B cell (primary cell): ENCODE measurements at regions not wholly inside any gene's neighbourhood (a gene's known extent, or its start where the extent isn't known, plus 50 kb on each side); places are given as distances from the start of the nearest gene placed in this dataset.

Experiments used
- ATAC-seq: fragments of 200-7000 bp; cut with Tn5 transposase; one replicate; pipeline ENCODE4 v1.10.0; 2021; ENCODE audit warnings: low read depth, mild to moderate bottlenecking, moderate number of reproducible peaks, moderate library complexity
- CTCF ChIA-PET: fragments of 350-600 bp; sonication (Branson Sonifier 250); formaldehyde crosslinking; loops from one replicate; lab custom pipeline; 2021; ENCODE audit warnings: antibody characterized with exemption, inconsistent platforms; lab: Charles Lee
- POLR2A ChIA-PET: fragments of 350-600 bp; sonication (Branson Sonifier 250); formaldehyde crosslinking; loops from one replicate; lab custom pipeline; 2021; ENCODE audit warnings: antibody characterized with exemption; lab: Charles Lee
- DNase-seq: peaks from one replicate; pipeline ENCODE4 v3.0.0; 2013
- H2AFZ ChIP-seq: 2 replicates; pipeline ENCODE4 v1.6.1; 2012; ENCODE audit warnings: mild to moderate bottlenecking, low read depth, low read length; ENCODE audit not compliant: insufficient read depth, poor library complexity, severe bottlenecking
- H3K27ac ChIP-seq, 2 donors: 1 replicate in 1 of 2; 2 replicates in 1 of 2; pipeline ENCODE4 v1.5.1; 2012 to 2013; ENCODE audit warnings: low read length in 2 of 2, mild to moderate bottlenecking in 2 of 2, moderate library complexity in 1 of 2
- H3K27me3 ChIP-seq, 4 experiments: fragments of 200-600 bp in 1 of 4; sonication (generic) in 1 of 4; replicated peaks in 1 of 4; 1 replicate in 2 of 4; 2 replicates in 2 of 4; pipeline versions ENCODE4 v1.6.1 to v1.7.0; 2013 to 2016; ENCODE audit warnings: low read length in 3 of 4, mild to moderate bottlenecking in 2 of 4, mixed read lengths in 1 of 4, moderate library complexity in 1 of 4; ENCODE audit not compliant: insufficient read depth in 4 of 4, control insufficient read depth in 3 of 4; ENCODE audit errors: control extremely low read depth in 1 of 4
- H3K36me3 ChIP-seq, 2 experiments: replicated peaks in 1 of 2; 1 replicate in 1 of 2; 2 replicates in 1 of 2; pipeline versions ENCODE4 v1.6.1 to v1.7.1; 2013; ENCODE audit warnings: low read length in 1 of 2; ENCODE audit not compliant: insufficient read depth in 2 of 2, control insufficient read depth in 1 of 2; ENCODE audit errors: control extremely low read depth in 1 of 2, extremely low read depth in 1 of 2
- H3K4me1 ChIP-seq, 2 donors: fragments of 200-600 bp in 1 of 2; sonication (generic) in 1 of 2; 1 replicate in 1 of 2; 2 replicates in 1 of 2; pipeline versions ENCODE4 v1.5.1 to v1.6.1; 2013 to 2017; ENCODE audit warnings: low read length in 2 of 2; ENCODE audit not compliant: control insufficient read depth in 2 of 2, insufficient read depth in 2 of 2
- H3K4me2 ChIP-seq: replicated peaks from 2 replicates; pipeline ENCODE3; 2012; ENCODE audit warnings: mild to moderate bottlenecking, low read depth, low read length; ENCODE audit not compliant: poor library complexity, severe bottlenecking
- H3K4me3 ChIP-seq, 5 experiments: fragments of 200-600 bp in 1 of 5; sonication (generic) in 1 of 5; 1 replicate in 3 of 5; 2 replicates in 2 of 5; pipeline versions ENCODE4 v1.5.1 to v1.7.0; 2011 to 2016; ENCODE audit warnings: low read length in 4 of 5, mild to moderate bottlenecking in 4 of 5, low read depth in 2 of 5, control low read depth in 1 of 5, moderate library complexity in 1 of 5; ENCODE audit not compliant: insufficient read depth in 1 of 5; ENCODE audit errors: control extremely low read depth in 1 of 5, extremely low read depth in 1 of 5
- H3K79me2 ChIP-seq: fragments of 200-600 bp; sonication (generic); one replicate; pipeline ENCODE4 v1.6.0; 2016; ENCODE audit warnings: low read length; ENCODE audit not compliant: control insufficient read depth, insufficient read depth
- H3K9ac ChIP-seq: fragments of 200-600 bp; sonication (generic); 2 replicates; pipeline ENCODE4 v1.6.1; 2017; ENCODE audit warnings: mild to moderate bottlenecking, low read length, moderate library complexity
- H3K9me3 ChIP-seq, 3 donors: one replicate each; pipeline versions ENCODE4 v1.6.1 to v1.7.1; 2013; ENCODE audit warnings: low read length in 2 of 3; ENCODE audit not compliant: control insufficient read depth in 2 of 3, insufficient read depth in 1 of 3; ENCODE audit errors: control extremely low read depth in 1 of 3
- H4K20me1 ChIP-seq: 2 replicates; pipeline ENCODE4 v1.6.0; 2012; ENCODE audit warnings: mild to moderate bottlenecking, low read length; ENCODE audit not compliant: insufficient read depth, control insufficient read depth, poor library complexity, severe bottlenecking
- H3K27ac Mint-ChIP-seq: one replicate; pipeline ENCODE4 v1.8.0; 2021; ENCODE audit warnings: mixed read lengths
- H3K27me3 Mint-ChIP-seq: one replicate; pipeline ENCODE4 v1.8.0; 2021; ENCODE audit warnings: mixed read lengths
- H3K4me1 Mint-ChIP-seq: one replicate; pipeline ENCODE4 v1.8.0; 2021; ENCODE audit warnings: mixed read lengths
- H3K4me3 Mint-ChIP-seq: one replicate; pipeline ENCODE4 v1.8.0; 2021; ENCODE audit warnings: mixed read lengths
- H3K9me3 Mint-ChIP-seq: one replicate; pipeline ENCODE4 v1.8.0; 2022; ENCODE audit warnings: mixed read lengths; ENCODE audit not compliant: insufficient read depth
- CTCF ChIP-seq: fragments of 200-600 bp; IDR thresholded peaks from one replicate; pipeline ENCODE4 v1.8.0; 2022; ENCODE audit warnings: antibody characterized with exemption, mild to moderate bottlenecking
- EZH2 ChIP-seq: IDR thresholded peaks from 2 replicates; pipeline ENCODE4 v1.6.1; 2012; ENCODE audit warnings: borderline replicate concordance, low read depth, mild to moderate bottlenecking, moderate library complexity, low read length; ENCODE audit not compliant: insufficient read depth, poor library complexity, severe bottlenecking
- WGBS: methylation state at CpG from one replicate; pipeline ENCODE4 v1.1.5; 2013; ENCODE audit warnings: missing lambda C conversion rate; ENCODE audit not compliant: insufficient coverage; 5-methylcytosine and 5-hydroxymethylcytosine counted together
- intact Hi-C: fragments of 100-400 bp; cut with micrococcal nuclease; formaldehyde crosslinking; loops from one replicate; pipeline ENCODE4 v1.10.0; 2022

DNA sequence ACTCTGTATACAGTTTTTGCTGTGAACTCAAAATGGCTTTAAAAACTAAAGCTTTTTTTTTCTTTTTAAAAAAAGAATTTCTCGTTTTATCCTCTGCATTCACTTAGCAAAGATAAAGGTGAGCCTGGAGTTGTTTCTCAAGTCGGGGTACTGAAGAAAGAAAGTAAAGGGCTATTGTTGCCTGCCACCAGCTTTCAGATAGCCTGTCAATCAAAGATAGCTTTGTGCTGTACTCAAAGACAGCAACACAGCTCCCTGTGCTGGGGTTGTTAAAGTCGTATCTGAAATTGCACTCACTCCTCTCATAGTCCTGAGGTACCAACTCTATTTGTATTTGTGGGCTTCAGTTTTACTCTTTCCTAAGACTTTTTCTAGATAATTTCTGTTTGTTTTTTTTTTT, 710.1 kb upstream of the ID4 start:
- TF ChIP-seq CTCF (no peak), EZH2 (no peak)
- Histone ChIP-seq H3K4me3 (no peak overlapping the region), H3K36me3 (no peaks in the 10 kb centered on the region), H2AFZ (no peak overlapping the region), H3K9me3 (no peaks in the 10 kb centered on the region), H3K4me1 (no peaks in the 10 kb centered on the region), H3K79me2 (no peaks in the 10 kb centered on the region), H3K27me3 (no peaks in the 10 kb centered on the region), H3K27ac (no peak overlapping the region), H3K9ac (no peak overlapping the region), H4K20me1 (no peaks in the 10 kb centered on the region), H3K4me2 (no peak overlapping the region)
- H3K9me3 Mint-ChIP-seq: peaks cover 9% of the 10 kb centered on the region
- no peaks in the 10 kb centered on the region for H3K27me3 Mint-ChIP-seq
- intact Hi-C loops: no loop called here
- no peak overlapping the region for H3K4me3 Mint-ChIP-seq
- WGBS: no CpG with 5 or more reads among the region's 3 CpGs
- CTCF ChIA-PET: no interaction called here
- DNase-seq: no peak
- no peak overlapping the region for H3K27ac Mint-ChIP-seq
- H3K4me1 Mint-ChIP-seq: no peaks in the 10 kb centered on the region
- no peak for ATAC-seq
- POLR2A ChIA-PET: interaction anchor here (0.7 kb wide), 1 partner anchor 168 kb away, joined by 5 read pairs; no protein-coding TSS in a partner anchor

- Histone ChIP-seq H3K36me3 (no peaks in the 10 kb centered on the region), H2AFZ (no peak overlapping the region), H3K9ac (no peak overlapping the region), H3K4me3 (no peak overlapping the region), H3K27ac (no peak overlapping the region), H3K4me2 (no peak overlapping the region), H4K20me1 (no peaks in the 10 kb centered on the region), H3K4me1 (no peaks in the 10 kb centered on the region), H3K9me3 (no peaks in the 10 kb centered on the region), H3K27me3 (no peaks in the 10 kb centered on the region), H3K79me2 (no peaks in the 10 kb centered on the region)
- Mint-ChIP-seq H3K4me1 (no peaks in the 10 kb centered on the region), H3K9me3 (peaks cover 5% of the 10 kb centered on the region), H3K27ac (no peak overlapping the region), H3K4me3 (no peak overlapping the region), H3K27me3 (no peaks in the 10 kb centered on the region)
- CTCF ChIA-PET: no interaction called here
- no peak for DNase-seq
- no peak for ATAC-seq
- intact Hi-C loops: no loop called here
- POLR2A ChIA-PET: no interaction called here
- whole genome bisulfite sequencing: 90% methylated on average over 2 of the region's 8 CpGs
- TF ChIP-seq EZH2: no peak
- TF ChIP-seq CTCF: no peak
Observed at GRCh38 chr6:19128701-19129100, 708.5 kb upstream of the ID4 start.
